Left kidney (tissue), 1 donor: ENCODE measurements at regions not wholly inside any gene's neighbourhood (a gene's known extent, or its start where the extent isn't known, plus 50 kb on each side); places are given as distances from the start of the nearest gene placed in this dataset.

ENCODE experiments used
- DNase-seq: peaks from one replicate; pipeline ENCODE4 v3.0.0-alpha.2; 2013

GRCh38 chr13:97135883-97136282, 86.2 kb upstream of the MBNL2 start:
- DNase-seq, result no peak

DNA sequence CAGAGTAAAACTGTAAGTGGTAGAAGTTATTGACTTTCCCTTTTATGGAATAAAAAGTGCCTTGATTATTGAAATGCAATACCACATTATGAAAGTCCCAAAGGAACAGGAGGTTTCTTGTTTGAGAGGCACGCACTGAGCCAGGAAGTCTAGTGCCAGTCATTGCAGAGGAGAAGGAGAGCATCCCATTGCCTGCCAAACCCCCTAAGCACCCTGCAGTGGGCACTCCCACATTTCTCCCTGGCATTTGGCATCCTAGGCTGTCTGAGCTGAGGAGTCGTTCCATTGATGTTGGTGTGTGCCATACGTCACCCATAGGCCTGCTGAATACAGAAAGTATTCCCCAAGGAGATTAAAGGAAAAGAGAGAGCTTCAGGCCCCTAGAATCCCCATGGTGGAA, 85.7 kb upstream of the MBNL2 start:
- no peak for DNase-seq

- DNase-seq, result no peak
Observed at GRCh38 chr13:97139691-97140090, 82.4 kb upstream of the MBNL2 start.

DNA sequence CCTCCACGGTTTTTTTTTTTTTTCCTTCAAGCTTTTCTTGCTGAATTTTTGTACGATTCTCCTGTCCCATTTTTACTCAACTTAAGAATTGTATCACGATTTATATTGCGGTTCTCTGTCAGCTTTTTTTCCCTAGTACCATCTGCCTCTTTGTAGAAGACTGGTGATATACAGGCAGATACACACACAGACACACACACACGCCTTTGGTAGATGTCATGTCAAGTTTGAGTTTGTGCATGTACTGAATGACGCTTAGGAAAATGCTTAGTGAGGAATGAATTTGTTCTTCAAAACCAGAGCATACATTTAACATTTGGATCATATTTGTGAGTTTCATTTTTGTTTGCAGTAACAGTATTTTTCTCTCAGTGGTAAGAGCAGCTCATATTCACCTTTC, 82.0 kb upstream of the MBNL2 start:
- DNase-seq, result no peak

GRCh38 chr13:97140611-97141010, 81.5 kb upstream of the MBNL2 start:
- DNase-seq, result no peak

DNA sequence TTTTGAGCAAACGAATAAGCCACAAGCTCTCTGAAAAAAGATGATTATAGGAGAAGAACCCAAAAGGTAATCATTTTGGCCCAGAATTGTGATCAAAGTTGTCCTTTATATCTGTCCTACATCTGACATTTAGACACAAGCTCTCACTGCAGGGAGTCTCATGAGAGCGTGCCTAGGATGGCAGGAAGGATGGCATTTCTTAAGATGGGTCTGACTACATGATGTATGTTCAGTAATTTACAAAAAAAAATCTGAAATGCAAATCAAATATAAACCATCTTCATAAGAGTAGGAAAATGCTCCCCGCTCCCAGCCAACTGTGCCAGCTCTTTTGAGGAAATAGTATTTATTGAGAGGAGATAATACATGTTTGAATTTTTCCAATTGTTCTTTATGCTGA, 81.0 kb upstream of the MBNL2 start:
- DNase-seq, result no peak

DNA sequence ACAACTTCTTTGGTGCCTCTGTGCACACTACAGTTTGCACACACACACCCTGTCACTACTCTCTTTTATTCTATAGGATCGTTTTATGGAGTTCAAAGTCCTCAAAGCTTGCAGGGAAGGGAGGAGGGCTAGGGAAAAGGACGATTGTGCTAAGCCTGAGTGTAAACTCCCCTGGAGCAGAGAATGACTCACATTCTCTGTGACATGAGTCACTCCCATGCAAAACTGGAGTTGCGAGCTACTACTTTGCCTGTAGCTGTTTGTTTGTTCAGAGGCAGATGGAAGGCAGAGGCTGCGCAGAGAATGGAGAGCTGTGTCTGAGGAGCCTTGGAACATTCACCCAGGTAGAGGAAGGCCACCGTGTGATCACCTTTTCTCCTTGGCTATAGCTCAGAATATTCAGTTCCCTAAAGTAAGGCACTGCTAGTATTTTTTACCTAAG, 80.5 kb upstream of the MBNL2 start:
- DNase-seq, result peak; percentile 21

- no peak for DNase-seq
Observed at GRCh38 chr13:97142452-97142851, 79.7 kb upstream of the MBNL2 start.

- DNase-seq, result no peak
Observed at GRCh38 chr13:97145057-97145456, 77.1 kb upstream of the MBNL2 start.

- DNase-seq, result no peak
Observed at GRCh38 chr13:97148894-97149293, 73.2 kb upstream of the MBNL2 start.

DNA sequence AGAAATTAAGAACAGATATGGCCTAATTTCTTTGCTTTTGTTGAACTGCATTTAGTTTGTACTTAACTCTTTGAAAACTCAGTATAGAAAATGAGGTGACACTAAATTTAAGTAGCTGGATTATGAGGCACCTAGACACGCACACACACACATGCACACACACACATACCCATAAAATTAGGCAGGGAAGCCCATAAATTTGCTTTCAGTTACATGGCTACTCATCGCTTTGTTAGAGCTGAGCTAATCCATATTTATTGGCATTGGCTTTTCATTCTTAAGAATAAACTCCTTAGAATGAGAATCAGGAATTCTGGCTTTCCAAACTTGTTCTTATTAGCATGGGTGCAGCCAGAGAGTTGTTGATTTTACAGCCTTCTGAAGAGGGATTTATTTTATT, 61.7 kb upstream of the MBNL2 start:
- no peak for DNase-seq

DNA sequence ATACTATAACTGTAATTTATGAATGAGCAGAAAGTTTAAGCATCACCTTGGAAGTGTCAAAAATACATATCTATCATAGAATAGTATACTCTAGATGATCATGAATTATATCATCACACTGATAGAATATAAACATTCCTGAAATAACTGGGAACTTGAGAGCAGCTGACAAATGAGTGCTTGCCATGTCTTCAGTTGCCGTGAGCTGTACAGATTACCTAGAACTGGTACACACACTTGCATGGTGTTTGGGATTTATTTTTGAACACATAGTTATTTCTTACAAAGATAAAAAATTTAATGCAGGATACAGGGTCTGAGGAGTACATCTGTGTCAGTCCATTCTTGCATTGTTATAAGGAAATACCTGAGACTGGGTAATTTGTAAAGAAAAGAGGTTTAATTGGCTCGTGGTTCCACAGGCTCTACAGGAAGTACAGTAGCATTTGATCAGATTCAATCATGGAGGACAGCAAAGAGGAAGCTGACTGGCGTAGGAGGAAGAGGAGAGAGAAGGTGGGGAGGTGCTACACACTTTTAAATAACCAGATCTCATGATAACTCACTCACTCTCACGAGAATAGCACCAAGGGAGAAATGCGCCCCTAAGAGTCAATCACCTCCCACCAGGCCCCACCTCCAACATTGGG, 60.4 kb upstream of the MBNL2 start:
- DNase-seq, result no peak

GRCh38 chr13:97165502-97166425, 56.4 kb upstream of the MBNL2 start:
- DNase-seq, result no peak

- DNase-seq, result no peak
Observed at GRCh38 chr13:97171136-97171535, 51.0 kb upstream of the MBNL2 start.
